HCT116 (cell line): ENCODE measurements at regions not wholly inside any gene's neighbourhood (a gene's known extent, or its start where the extent isn't known, plus 50 kb on each side); places are given as distances from the start of the nearest gene placed in this dataset.

Experiments
- ATAC-seq: fragments of 200-7000 bp; cut with Tn5 transposase; 2 replicates; pipeline ENCODE4 v1.9.1; 2020; ENCODE audit warnings: mild to moderate bottlenecking, moderate library complexity
- BruUV-seq: library from RNA; stranded (reverse); fragments of 400-500 nt; replicated peaks from 2 replicates; lab custom pipeline; 2021; lab: Mats Ljungman, UMichigan
- CTCF ChIA-PET: fragments of 300-600 bp; sonication (Branson Sonifier 250); formaldehyde crosslinking; loops from one replicate; lab custom pipeline; 2021; ENCODE audit warnings: antibody characterized with exemption; lab: Charles Lee
- POLR2A ChIA-PET: fragments of 300-600, 350-600 bp; sonication (Branson Sonifier 250); formaldehyde crosslinking; loops from one replicate; lab custom pipeline; 2021; ENCODE audit warnings: antibody characterized with exemption; lab: Charles Lee
- RAD21 ChIA-PET, 2 experiments: fragments of 300-600 bp; sonication (Branson Sonifier 250); formaldehyde crosslinking; loops; one replicate each; lab custom pipeline; 2023; ENCODE audit warnings: low total read pairs in 2 of 2; ENCODE audit not compliant: uncharacterized antibody in 2 of 2, unreplicated experiment in 2 of 2, low non-redundant PET in 1 of 2; lab: Charles Lee
- DNase-seq: peaks from one replicate; pipeline ENCODE4 v3.0.0-alpha.2; 2010; ENCODE audit warnings: low read depth, low spot score
- H2AFZ ChIP-seq: fragments of 200-600 bp; shearing (Covaris generic), sonication (generic); 2 replicates; pipeline ENCODE4 v1.6.1; 2017; ENCODE audit warnings: low read depth, mixed run types, mixed read lengths, antibody characterized with exemption, low read length; ENCODE audit not compliant: poor library complexity, severe bottlenecking
- H3K27ac ChIP-seq: 2 replicates; pipeline ENCODE4 v1.5.1; 2012; ENCODE audit warnings: low read depth, low read length
- H3K27me3 ChIP-seq: fragments of 200-600 bp; sonication (generic); 2 replicates; pipeline ENCODE4 v1.6.1; 2016; ENCODE audit warnings: mixed run types, low read length, mixed read lengths; ENCODE audit not compliant: insufficient read depth
- H3K36me3 ChIP-seq, 2 experiments: fragments of 200-500 bp in 1 of 2; fragments of 200-600 bp in 1 of 2; sonication (Bioruptor generic) in 1 of 2; sonication (generic) in 1 of 2; 2 replicates each; pipeline versions ENCODE4 v1.5.1 to v1.6.1; 2014 to 2016; ENCODE audit warnings: low read length in 2 of 2, inconsistent platforms in 1 of 2, mixed read lengths in 1 of 2, mixed run types in 1 of 2; ENCODE audit not compliant: insufficient read depth in 2 of 2, control insufficient read depth in 1 of 2
- H3K4me1 ChIP-seq, 2 experiments: fragments of 200-600 bp in 1 of 2; sonication (generic) in 1 of 2; 2 replicates each; pipeline versions ENCODE4 v1.5.1 to v1.6.1; 2012 to 2017; ENCODE audit warnings: low read length in 2 of 2, inconsistent platforms in 1 of 2, mild to moderate bottlenecking in 1 of 2, mixed read lengths in 1 of 2, mixed run types in 1 of 2, moderate library complexity in 1 of 2; ENCODE audit not compliant: insufficient read depth in 2 of 2, control insufficient read depth in 1 of 2
- H3K4me2 ChIP-seq: fragments of 200-600 bp; sonication (generic); 2 replicates; pipeline ENCODE4 v1.6.1; 2017; ENCODE audit warnings: mixed run types, low read length, mixed read lengths
- H3K4me3 ChIP-seq, 2 experiments: fragments of 200-600 bp in 1 of 2; sonication (generic) in 1 of 2; replicated peaks in 1 of 2; 2 replicates each; pipeline ENCODE4 v1.5.1; 2011 to 2016; ENCODE audit warnings: low read length in 2 of 2, control low read depth in 1 of 2, low read depth in 1 of 2, mild to moderate bottlenecking in 1 of 2, mixed read lengths in 1 of 2, mixed run types in 1 of 2
- H3K79me2 ChIP-seq: fragments of 200-600 bp; sonication (generic); 2 replicates; pipeline ENCODE4 v1.6.1; 2017; ENCODE audit warnings: mild to moderate bottlenecking, mixed run types, low read length, moderate library complexity, mixed read lengths; ENCODE audit not compliant: insufficient read depth
- H3K9ac ChIP-seq: fragments of 200-600 bp; sonication (generic); 2 replicates; pipeline ENCODE4 v1.6.1; 2016; ENCODE audit warnings: low read length, mixed read lengths
- H3K9me2 ChIP-seq: fragments of 200-600 bp; sonication (generic), shearing (Covaris generic); 2 replicates; pipeline ENCODE4 v1.6.1; 2017; ENCODE audit warnings: mixed run types, mild to moderate bottlenecking, moderate library complexity; ENCODE audit not compliant: insufficient read depth
- H3K9me3 ChIP-seq, 2 experiments: fragments of 200-500 bp in 1 of 2; fragments of 200-600 bp in 1 of 2; sonication (Bioruptor generic) in 1 of 2; sonication (generic) in 1 of 2; 2 replicates each; pipeline ENCODE4 v1.6.1; 2014 to 2017; ENCODE audit warnings: low read length in 2 of 2, mixed read lengths in 2 of 2, inconsistent platforms in 1 of 2, low read depth in 1 of 2, mild to moderate bottlenecking in 1 of 2, mixed run types in 1 of 2, moderate library complexity in 1 of 2; ENCODE audit not compliant: control insufficient read depth in 1 of 2, insufficient read depth in 1 of 2
- H4K20me1 ChIP-seq: fragments of 200-600 bp; sonication (generic), shearing (Covaris generic); 2 replicates; pipeline ENCODE4 v1.6.1; 2017; ENCODE audit warnings: mixed run types, mild to moderate bottlenecking, moderate library complexity; ENCODE audit not compliant: insufficient read depth
- ATF3 ChIP-seq: IDR thresholded peaks from 2 replicates; pipeline ENCODE4 v1.6.1; 2012
- CBX3 ChIP-seq: IDR thresholded peaks from 2 replicates; pipeline ENCODE4 v1.6.1; 2012; ENCODE audit warnings: low read depth
- CEBPB ChIP-seq: IDR thresholded peaks from 2 replicates; pipeline ENCODE4 v1.6.1; 2012; ENCODE audit warnings: low read depth
- EGR1 ChIP-seq: IDR thresholded peaks from 2 replicates; pipeline ENCODE4 v1.6.1; 2012; ENCODE audit warnings: low read depth
- ELF1 ChIP-seq: IDR thresholded peaks from 2 replicates; pipeline ENCODE4 v1.6.1; 2012; ENCODE audit warnings: low read depth, borderline replicate concordance
- EZH2 ChIP-seq: fragments of 200-600 bp; sonication (generic); IDR thresholded peaks from 2 replicates; pipeline ENCODE4 v1.6.1; 2017; ENCODE audit warnings: antibody characterized with exemption, mixed run types
- FOSL1 ChIP-seq: IDR thresholded peaks from 2 replicates; pipeline ENCODE4 v1.6.1; 2012; ENCODE audit warnings: low read depth
- JUND ChIP-seq: IDR thresholded peaks from 2 replicates; pipeline ENCODE4 v1.6.1; 2012
- MAX ChIP-seq: IDR thresholded peaks from 2 replicates; pipeline ENCODE4 v1.6.1; 2012
- POLR2A ChIP-seq: IDR thresholded peaks from 2 replicates; pipeline ENCODE4 v1.7.0; 2011; ENCODE audit warnings: borderline replicate concordance; ENCODE audit not compliant: insufficient read depth, insufficient read length; ENCODE audit errors: extremely low read depth
- RAD21 ChIP-seq: IDR thresholded peaks from 2 replicates; pipeline ENCODE4 v1.6.1; 2012; ENCODE audit warnings: low read depth, mild to moderate bottlenecking
- SIN3A ChIP-seq: IDR thresholded peaks from 2 replicates; pipeline ENCODE4 v1.6.1; 2012; ENCODE audit warnings: low read depth
- SP1 ChIP-seq: IDR thresholded peaks from 2 replicates; pipeline ENCODE4 v1.6.1; 2012; ENCODE audit warnings: low read depth
- SRF ChIP-seq: IDR thresholded peaks from 2 replicates; pipeline ENCODE4 v1.6.1; 2012; ENCODE audit warnings: low read depth
- TCF7L2 ChIP-seq: IDR thresholded peaks from 2 replicates; pipeline ENCODE4 v1.7.0; 2011; ENCODE audit warnings: borderline replicate concordance, inconsistent platforms; ENCODE audit not compliant: insufficient read depth, insufficient read length; ENCODE audit errors: extremely low read depth
- YY1 ChIP-seq: IDR thresholded peaks from 2 replicates; pipeline ENCODE4 v1.6.1; 2011; ENCODE audit warnings: low read length, low read depth, moderate library complexity, mild to moderate bottlenecking; ENCODE audit not compliant: insufficient replicate concordance; ENCODE audit errors: extremely low read depth
- ZFX ChIP-seq: fragments of 450-650 bp; IDR thresholded peaks from 2 replicates; pipeline ENCODE4 v1.6.1; 2017
- intact Hi-C: fragments of 100-400 bp; cut with micrococcal nuclease; formaldehyde crosslinking; loops from 2 replicates; pipeline ENCODE4 v1.10.0; 2022
- TF ChIP-seq, protein P1 (sequence below), 3 experiments: fragments of 200-600 bp in 1 of 3; sonication (generic) in 1 of 3; IDR thresholded peaks in 2 of 3; conservative IDR thresholded peaks in 1 of 3; 2 replicates each; pipeline ENCODE4 v1.5.1; 2012 to 2017; ENCODE audit warnings: low read depth in 2 of 3, low read length in 2 of 3, antibody characterized with exemption in 1 of 3, borderline replicate concordance in 1 of 3, control low read depth in 1 of 3, mild to moderate bottlenecking in 1 of 3, mixed read lengths in 1 of 3, mixed run types in 1 of 3, moderate library complexity in 1 of 3; ENCODE audit not compliant: insufficient read depth in 1 of 3
- TF ChIP-seq, protein P2 (sequence below): IDR thresholded peaks from 2 replicates; pipeline ENCODE4 v1.6.1; 2011; ENCODE audit warnings: mild to moderate bottlenecking, low read length, moderate library complexity; ENCODE audit not compliant: insufficient replicate concordance; ENCODE audit errors: extremely low read depth

GRCh38 chr3:154668187-154668586 lies 238.2 kb upstream of the GPR149 start:
- H4K20me1 ChIP-seq = no peaks in the 10 kb centered on the region
- no peak overlapping the region for H3K27ac ChIP-seq
- BruUV-seq = no TSS peak
- intact Hi-C loops = loop anchor here (1.0 kb wide), 1 partner anchor 39 kb away; no protein-coding TSS in a partner anchor
- no peaks in the 10 kb centered on the region for H3K27me3 ChIP-seq
- RAD21 ChIA-PET = no interaction called here
- H3K36me3 ChIP-seq = no peaks in the 10 kb centered on the region
- TF ChIP-seq EGR1 (no peak), RAD21 (no peak), CBX3 (no peak), POLR2A (no peak), TCF7L2 (no peak), FOSL1 (no peak), ELF1 (no peak), SIN3A (no peak), JUND (no peak), MAX (no peak), SRF (no peak), ATF3 (no peak), CEBPB (no peak), ZFX (no peak), SP1 (no peak), EZH2 (no peak), YY1 (no peak)
- TF ChIP-seq, protein P1, sequence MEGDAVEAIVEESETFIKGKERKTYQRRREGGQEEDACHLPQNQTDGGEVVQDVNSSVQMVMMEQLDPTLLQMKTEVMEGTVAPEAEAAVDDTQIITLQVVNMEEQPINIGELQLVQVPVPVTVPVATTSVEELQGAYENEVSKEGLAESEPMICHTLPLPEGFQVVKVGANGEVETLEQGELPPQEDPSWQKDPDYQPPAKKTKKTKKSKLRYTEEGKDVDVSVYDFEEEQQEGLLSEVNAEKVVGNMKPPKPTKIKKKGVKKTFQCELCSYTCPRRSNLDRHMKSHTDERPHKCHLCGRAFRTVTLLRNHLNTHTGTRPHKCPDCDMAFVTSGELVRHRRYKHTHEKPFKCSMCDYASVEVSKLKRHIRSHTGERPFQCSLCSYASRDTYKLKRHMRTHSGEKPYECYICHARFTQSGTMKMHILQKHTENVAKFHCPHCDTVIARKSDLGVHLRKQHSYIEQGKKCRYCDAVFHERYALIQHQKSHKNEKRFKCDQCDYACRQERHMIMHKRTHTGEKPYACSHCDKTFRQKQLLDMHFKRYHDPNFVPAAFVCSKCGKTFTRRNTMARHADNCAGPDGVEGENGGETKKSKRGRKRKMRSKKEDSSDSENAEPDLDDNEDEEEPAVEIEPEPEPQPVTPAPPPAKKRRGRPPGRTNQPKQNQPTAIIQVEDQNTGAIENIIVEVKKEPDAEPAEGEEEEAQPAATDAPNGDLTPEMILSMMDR (IDR thresholded peaks at IDR 0.05 in 2 of 3, conservative IDR thresholded peaks at IDR 0.05 in 1 of 3; ENCODE audit: borderline replicate concordance in 1 of 3, insufficient read depth in 1 of 3, low read depth in 2 of 3, low read length in 2 of 3) = no peak
- TF ChIP-seq, protein P2, sequence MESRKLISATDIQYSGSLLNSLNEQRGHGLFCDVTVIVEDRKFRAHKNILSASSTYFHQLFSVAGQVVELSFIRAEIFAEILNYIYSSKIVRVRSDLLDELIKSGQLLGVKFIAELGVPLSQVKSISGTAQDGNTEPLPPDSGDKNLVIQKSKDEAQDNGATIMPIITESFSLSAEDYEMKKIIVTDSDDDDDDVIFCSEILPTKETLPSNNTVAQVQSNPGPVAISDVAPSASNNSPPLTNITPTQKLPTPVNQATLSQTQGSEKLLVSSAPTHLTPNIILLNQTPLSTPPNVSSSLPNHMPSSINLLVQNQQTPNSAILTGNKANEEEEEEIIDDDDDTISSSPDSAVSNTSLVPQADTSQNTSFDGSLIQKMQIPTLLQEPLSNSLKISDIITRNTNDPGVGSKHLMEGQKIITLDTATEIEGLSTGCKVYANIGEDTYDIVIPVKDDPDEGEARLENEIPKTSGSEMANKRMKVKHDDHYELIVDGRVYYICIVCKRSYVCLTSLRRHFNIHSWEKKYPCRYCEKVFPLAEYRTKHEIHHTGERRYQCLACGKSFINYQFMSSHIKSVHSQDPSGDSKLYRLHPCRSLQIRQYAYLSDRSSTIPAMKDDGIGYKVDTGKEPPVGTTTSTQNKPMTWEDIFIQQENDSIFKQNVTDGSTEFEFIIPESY = no peak
- DNase-seq = no peak
- ATAC-seq = no peak
- H3K4me3 ChIP-seq = no peak overlapping the region
- no peaks in the 10 kb centered on the region for H3K9me3 ChIP-seq
- H3K79me2 ChIP-seq = no peaks in the 10 kb centered on the region
- no peak overlapping the region for H2AFZ ChIP-seq
- no peaks in the 10 kb centered on the region for H3K9me2 ChIP-seq
- no peak overlapping the region for H3K4me2 ChIP-seq
- POLR2A ChIA-PET = no interaction called here
- H3K9ac ChIP-seq = no peak overlapping the region
- CTCF ChIA-PET = no interaction called here
- no peaks in the 10 kb centered on the region for H3K4me1 ChIP-seq
